ENCODE measurements at regions not wholly inside any gene's neighbourhood (a gene's known extent, or its start where the extent isn't known, plus 50 kb on each side); places are given as distances from the start of the nearest gene placed in this dataset.

DNA sequence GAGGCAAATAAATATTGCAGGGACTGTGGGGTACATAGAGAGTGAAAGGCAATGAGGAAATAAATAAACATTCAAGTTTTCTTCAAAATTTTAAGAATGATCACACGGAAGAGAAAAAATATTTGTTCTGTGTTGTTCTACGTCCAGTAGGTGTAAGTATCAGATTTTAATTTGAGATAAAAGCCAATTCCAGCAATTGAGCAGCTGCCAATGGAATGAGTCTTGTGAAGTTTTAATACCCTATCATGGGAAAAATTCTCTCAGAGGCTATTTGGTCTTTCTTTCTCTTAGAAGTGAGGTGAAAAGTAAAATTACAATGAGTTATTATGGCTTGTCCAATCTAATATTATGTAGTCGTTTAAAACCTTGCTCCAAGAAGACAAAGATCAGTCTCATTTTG, 195.7 kb upstream of the CITED2 start:
- Histone ChIP-seq H3K9me3 (ENCODE audit: low read length) (no peaks in the 10 kb centered on the region), H3K4me3 (ENCODE audit: low read length) (no peak overlapping the region), H3K27me3 (ENCODE audit: insufficient read depth, low read length) (no peaks in the 10 kb centered on the region), H3K36me3 (ENCODE audit: insufficient read depth, low read length) (no peaks in the 10 kb centered on the region), H3K4me1 (ENCODE audit: insufficient read depth, low read length) (no peaks in the 10 kb centered on the region), H2AFZ (ENCODE audit: low read depth, low read length) (no peak overlapping the region)

DNA sequence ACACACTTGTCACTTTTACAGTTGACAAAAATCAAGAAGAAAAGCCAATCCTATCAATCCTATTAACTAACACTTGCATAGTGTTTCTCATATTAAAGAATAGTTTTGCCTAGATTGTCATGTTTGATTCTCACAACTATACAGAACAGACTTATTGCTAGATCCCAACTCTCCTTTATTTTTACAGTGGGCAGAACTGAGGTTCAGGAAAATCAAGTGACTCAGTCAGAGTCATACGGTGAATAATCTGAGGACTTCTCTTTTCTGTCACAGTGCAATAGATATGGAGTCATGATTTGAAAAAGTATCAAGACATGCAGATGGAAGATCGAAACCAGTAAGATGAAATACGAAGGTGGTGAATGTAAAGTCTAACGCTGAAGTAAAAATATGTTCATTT, 195.1 kb upstream of the CITED2 start:
- H3K4me1 ChIP-seq (ENCODE audit: insufficient read depth, low read length), result no peaks in the 10 kb centered on the region
- no peak overlapping the region for H2AFZ ChIP-seq (ENCODE audit: low read depth, low read length)
- no peaks in the 10 kb centered on the region for H3K9me3 ChIP-seq (ENCODE audit: low read length)
- H3K4me3 ChIP-seq (ENCODE audit: low read length), result no peak overlapping the region
- no peaks in the 10 kb centered on the region for H3K36me3 ChIP-seq (ENCODE audit: insufficient read depth, low read length)
- no peaks in the 10 kb centered on the region for H3K27me3 ChIP-seq (ENCODE audit: insufficient read depth, low read length)

DNA sequence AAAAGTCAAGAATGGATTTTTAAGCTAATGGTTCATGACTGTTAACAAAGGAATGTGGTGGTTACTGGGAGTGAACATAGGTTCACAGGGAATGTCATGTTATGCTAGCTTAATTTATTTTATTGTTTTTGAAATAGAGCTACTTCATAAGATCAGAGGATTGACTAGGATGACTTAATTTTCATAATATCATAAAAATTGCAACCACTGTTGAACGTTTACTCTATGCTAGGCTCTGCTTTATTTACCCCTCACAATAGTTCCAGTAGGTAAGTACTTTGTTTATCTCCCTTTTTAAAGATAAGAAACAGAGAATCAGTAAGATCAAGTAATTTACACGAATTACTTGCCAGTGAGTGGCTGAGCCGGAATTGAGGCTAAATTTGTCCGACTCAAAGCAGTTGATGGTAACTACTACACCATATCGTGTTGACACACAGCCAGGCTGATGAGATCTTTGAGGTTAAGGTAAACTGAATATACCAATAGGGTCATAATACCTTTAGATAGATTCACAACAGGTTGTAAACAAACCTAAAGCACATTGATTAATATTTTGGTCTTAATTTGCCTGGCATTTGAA, 194.6 kb upstream of the CITED2 start:
- H3K4me3 ChIP-seq (ENCODE audit: low read length), result no peak overlapping the region
- no peaks in the 10 kb centered on the region for H3K4me1 ChIP-seq (ENCODE audit: insufficient read depth, low read length)
- no peaks in the 10 kb centered on the region for H3K36me3 ChIP-seq (ENCODE audit: insufficient read depth, low read length)
- H3K27me3 ChIP-seq (ENCODE audit: insufficient read depth, low read length), result no peaks in the 10 kb centered on the region
- H2AFZ ChIP-seq (ENCODE audit: low read depth, low read length), result no peak overlapping the region
- H3K9me3 ChIP-seq (ENCODE audit: low read length), result no peaks in the 10 kb centered on the region

DNA sequence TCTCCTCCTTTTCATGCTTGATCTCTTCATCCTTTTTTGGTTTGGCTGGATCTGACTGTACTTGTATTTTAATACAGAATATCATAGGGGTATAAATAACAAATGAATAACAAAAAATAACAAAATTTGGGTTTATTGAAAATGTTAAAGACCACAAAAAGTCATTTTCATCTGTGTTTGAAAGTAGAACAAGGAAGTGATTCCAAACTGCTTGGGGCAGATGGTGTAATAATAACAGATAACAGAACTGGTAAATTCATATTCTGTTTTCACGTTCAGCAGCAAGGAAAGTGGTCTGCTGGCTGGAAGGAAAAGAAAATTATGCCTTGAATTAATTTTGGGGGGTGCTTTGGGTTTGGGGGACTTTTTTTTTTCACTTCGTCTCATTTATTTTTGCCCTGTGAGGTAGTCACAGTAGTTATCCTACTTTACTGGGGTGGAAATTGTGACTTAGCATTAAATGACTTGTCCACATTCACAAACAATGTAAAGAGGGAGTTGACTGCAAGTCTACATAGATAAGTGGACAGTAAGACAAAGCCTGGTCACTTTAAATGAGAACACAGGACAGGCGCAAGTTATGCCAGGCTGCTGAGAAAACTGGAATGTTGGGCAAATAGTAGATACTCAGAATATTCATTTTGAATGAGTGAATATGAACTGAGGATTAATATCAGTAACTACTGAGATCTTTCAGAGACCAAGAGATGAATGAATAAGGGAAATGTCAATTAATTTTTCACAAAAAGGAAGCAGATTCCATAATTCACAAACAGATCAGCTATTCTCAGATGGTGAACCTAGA, 193.9 kb upstream of the CITED2 start:
- Histone ChIP-seq H3K4me3 (ENCODE audit: low read length) (no peak overlapping the region), H2AFZ (ENCODE audit: low read depth, low read length) (no peak overlapping the region), H3K4me1 (ENCODE audit: insufficient read depth, low read length) (no peaks in the 10 kb centered on the region), H3K27me3 (ENCODE audit: insufficient read depth, low read length) (no peaks in the 10 kb centered on the region), H3K36me3 (ENCODE audit: insufficient read depth, low read length) (no peaks in the 10 kb centered on the region), H3K9me3 (ENCODE audit: low read length) (no peaks in the 10 kb centered on the region)

DNA sequence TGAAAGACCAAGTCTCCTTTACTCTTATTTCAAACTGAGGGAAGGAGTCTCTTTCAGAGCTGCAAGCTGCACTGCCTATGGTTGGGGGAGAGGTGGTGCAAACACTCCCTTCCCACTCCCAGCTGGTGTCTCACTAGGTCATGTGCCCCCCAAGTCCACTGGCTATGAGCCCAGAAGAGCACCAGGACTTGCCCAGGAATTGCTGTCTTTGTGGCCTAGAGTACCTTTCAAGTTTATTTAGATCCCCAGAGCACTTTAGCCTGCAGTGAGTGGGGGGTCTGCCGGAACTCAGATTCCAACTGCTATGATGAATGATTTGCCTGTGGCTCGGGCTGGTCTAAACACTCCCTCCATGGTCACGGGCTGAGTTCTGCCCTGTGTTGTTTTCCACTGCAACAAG, 192.6 kb upstream of the CITED2 start:
- Histone ChIP-seq H2AFZ (ENCODE audit: low read depth, low read length) (no peak overlapping the region), H3K4me3 (ENCODE audit: low read length) (no peak overlapping the region), H3K36me3 (ENCODE audit: insufficient read depth, low read length) (no peaks in the 10 kb centered on the region), H3K4me1 (ENCODE audit: insufficient read depth, low read length) (no peaks in the 10 kb centered on the region), H3K9me3 (ENCODE audit: low read length) (no peaks in the 10 kb centered on the region), H3K27me3 (ENCODE audit: insufficient read depth, low read length) (no peaks in the 10 kb centered on the region)

DNA sequence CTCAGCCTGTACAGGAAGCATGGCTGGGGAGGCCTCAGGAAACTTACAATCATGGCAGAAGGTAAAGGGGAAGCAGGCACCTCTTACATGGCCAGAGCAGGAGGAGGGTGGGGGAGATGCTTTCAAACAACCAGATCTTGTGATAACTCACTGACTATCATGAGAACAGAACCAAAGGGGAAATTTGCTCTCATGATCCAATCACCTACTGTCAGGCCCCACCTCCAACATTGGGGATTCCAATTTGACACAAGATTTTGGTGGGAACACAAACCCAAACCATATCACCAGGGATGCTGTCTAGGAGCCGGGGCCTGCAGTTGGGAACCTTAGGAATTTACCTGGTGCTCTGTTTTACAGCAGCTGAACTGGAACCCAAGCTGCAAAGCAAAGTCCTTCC, 191.1 kb upstream of the CITED2 start:
- Histone ChIP-seq H3K4me3 (ENCODE audit: low read length) (no peak overlapping the region), H3K9me3 (ENCODE audit: low read length) (no peaks in the 10 kb centered on the region), H3K4me1 (ENCODE audit: insufficient read depth, low read length) (no peaks in the 10 kb centered on the region), H3K27me3 (ENCODE audit: insufficient read depth, low read length) (no peaks in the 10 kb centered on the region), H2AFZ (ENCODE audit: low read depth, low read length) (no peak overlapping the region), H3K36me3 (ENCODE audit: insufficient read depth, low read length) (no peaks in the 10 kb centered on the region)

DNA sequence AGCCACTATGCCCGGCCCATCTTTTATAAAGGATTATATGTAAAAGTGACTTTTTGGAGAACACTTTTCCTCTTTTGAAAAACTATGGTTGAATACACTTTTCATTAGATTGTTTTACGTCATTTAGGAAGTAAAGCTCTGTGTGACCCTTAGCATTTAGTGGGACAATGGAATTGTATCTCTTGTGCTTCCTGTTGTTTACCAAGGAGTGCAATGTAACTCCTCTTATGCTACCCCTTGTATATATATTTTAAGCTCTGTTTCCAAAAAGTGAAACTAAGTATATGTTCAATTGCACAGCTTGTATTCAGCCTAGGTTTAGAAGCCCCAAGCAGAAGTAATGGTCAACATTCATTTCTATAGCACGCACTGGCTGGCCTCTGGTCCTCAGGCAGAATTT, 183.1 kb upstream of the CITED2 start:
- Histone ChIP-seq H3K36me3 (ENCODE audit: insufficient read depth, low read length) (no peaks in the 10 kb centered on the region), H3K27me3 (ENCODE audit: insufficient read depth, low read length) (no peaks in the 10 kb centered on the region), H3K4me3 (ENCODE audit: low read length) (no peak overlapping the region), H3K9me3 (ENCODE audit: low read length) (no peaks in the 10 kb centered on the region), H3K4me1 (ENCODE audit: insufficient read depth, low read length) (no peaks in the 10 kb centered on the region), H2AFZ (ENCODE audit: low read depth, low read length) (no peak overlapping the region)

DNA sequence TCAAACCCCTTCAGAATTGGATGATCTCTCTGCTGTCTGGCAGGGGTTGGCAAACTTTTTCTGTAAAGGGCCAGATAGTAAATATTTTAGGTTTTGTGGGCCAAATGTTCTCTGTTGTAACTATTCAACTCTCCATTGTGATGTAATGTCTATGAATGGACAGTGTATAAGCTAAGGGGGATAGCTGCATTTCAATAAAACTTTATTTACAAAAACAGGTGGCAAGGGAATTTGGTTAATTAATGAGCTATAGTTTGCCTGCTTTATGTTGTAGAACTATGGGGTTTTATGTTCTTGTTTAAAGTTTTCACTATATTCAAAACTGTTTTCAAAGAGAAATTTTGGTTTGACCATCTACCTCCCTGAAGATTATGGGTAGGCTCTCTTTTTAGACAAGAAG, 182.1 kb upstream of the CITED2 start:
- Histone ChIP-seq H3K27me3 (ENCODE audit: insufficient read depth, low read length) (no peaks in the 10 kb centered on the region), H3K36me3 (ENCODE audit: insufficient read depth, low read length) (no peaks in the 10 kb centered on the region), H3K4me3 (ENCODE audit: low read length) (no peak overlapping the region), H3K4me1 (ENCODE audit: insufficient read depth, low read length) (no peaks in the 10 kb centered on the region), H2AFZ (ENCODE audit: low read depth, low read length) (no peak overlapping the region), H3K9me3 (ENCODE audit: low read length) (no peaks in the 10 kb centered on the region)

DNA sequence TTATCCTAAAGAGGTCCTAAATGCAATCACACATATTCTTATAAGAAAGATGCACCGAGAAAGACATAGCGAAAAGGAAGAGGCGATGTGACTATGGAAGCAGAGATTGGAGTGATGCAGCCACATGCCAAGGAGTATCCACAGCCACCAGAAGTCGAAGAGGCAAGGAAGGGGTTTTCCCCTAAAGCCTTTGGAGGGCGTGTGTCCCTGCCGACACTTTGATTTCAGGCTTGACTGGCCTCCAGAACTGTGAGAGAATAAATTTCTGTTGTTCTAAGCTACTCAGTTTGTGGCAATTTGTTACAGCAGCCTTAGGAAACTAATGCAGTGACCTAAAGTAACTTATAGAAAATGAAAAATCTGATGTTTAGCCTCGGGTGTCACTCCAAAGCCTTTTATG, 179.5 kb upstream of the CITED2 start:
- H3K9me3 ChIP-seq (ENCODE audit: low read length), result no peaks in the 10 kb centered on the region
- H3K4me1 ChIP-seq (ENCODE audit: insufficient read depth, low read length), result no peaks in the 10 kb centered on the region
- H3K4me3 ChIP-seq (ENCODE audit: low read length), result no peak overlapping the region
- H3K36me3 ChIP-seq (ENCODE audit: insufficient read depth, low read length), result no peaks in the 10 kb centered on the region
- no peaks in the 10 kb centered on the region for H3K27me3 ChIP-seq (ENCODE audit: insufficient read depth, low read length)
- no peak overlapping the region for H2AFZ ChIP-seq (ENCODE audit: low read depth, low read length)

DNA sequence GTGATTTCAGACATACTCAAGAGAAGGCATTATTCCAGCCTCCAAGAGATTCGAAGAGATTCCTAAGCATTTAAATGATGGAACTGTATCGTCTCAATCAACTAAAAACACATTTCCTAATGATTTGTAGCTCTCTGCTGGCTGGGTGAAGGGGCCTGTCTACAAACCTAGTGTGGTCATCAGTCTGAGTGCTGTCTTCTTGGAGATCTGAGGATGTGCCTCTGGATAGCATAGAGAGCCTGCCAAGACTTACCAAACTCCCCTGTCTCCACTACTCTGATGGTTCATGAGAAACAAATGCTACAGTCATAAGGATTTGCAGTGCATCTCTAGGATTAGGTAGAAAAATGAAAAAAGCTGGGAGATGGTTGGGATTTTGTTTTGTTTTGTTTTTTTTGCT, 176.9 kb upstream of the CITED2 start:
- peaks cover under 1% of the 10 kb centered on the region for H3K4me1 ChIP-seq (ENCODE audit: insufficient read depth, low read length)
- H3K36me3 ChIP-seq (ENCODE audit: insufficient read depth, low read length), result no peaks in the 10 kb centered on the region
- H3K4me3 ChIP-seq (ENCODE audit: low read length), result no peak overlapping the region
- no peaks in the 10 kb centered on the region for H3K9me3 ChIP-seq (ENCODE audit: low read length)
- no peaks in the 10 kb centered on the region for H3K27me3 ChIP-seq (ENCODE audit: insufficient read depth, low read length)
- no peak overlapping the region for H2AFZ ChIP-seq (ENCODE audit: low read depth, low read length)

DNA sequence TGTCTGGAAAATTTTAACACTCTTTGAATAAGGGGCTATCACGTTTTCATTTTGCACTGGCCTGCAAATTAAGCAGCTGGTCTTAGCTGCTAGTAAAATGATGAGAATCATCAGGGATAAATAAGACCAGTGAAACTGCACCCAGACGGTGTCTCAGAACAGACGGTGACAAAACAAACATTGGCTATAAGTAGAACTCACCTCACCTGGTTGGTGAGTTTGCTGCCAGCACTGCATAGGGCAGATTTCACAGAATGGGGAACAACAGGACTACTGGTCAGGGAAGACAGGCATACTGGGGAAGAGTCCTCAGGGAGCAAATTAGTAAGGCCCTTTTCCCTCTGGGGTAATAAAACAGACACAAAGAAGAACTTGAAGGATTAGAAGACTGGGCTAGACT, 175.9 kb upstream of the CITED2 start:
- H3K36me3 ChIP-seq (ENCODE audit: insufficient read depth, low read length), result no peaks in the 10 kb centered on the region
- no peak overlapping the region for H3K4me3 ChIP-seq (ENCODE audit: low read length)
- H3K4me1 ChIP-seq (ENCODE audit: insufficient read depth, low read length), result peaks cover 11% of the 10 kb centered on the region
- H3K27me3 ChIP-seq (ENCODE audit: insufficient read depth, low read length), result no peaks in the 10 kb centered on the region
- H3K9me3 ChIP-seq (ENCODE audit: low read length), result no peaks in the 10 kb centered on the region
- no peak overlapping the region for H2AFZ ChIP-seq (ENCODE audit: low read depth, low read length)

DNA sequence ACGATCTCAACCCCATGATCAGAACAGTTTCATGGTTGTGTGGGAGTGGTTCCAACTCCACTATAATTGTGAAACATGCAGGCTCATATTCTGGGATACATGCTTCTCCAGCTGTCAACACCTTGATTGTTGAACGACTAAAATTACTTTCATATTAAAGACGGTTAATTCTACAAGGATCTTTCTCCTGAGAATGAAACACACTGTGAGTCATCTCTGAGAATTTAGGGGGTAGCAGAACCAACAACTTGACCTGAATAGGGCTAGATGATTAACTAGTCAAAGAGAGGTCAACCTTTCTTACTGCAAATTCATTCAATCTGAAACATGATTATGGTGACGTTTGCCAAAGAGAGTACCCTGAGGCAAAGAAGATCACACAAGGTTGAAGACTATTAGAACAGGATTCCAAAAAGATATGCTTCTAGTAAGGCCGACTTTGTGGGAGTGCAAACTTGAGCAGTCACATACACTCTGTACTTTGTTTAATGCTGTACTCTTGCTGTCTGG, 175.2 kb upstream of the CITED2 start:
- H3K4me1 ChIP-seq (ENCODE audit: insufficient read depth, low read length), result peaks cover 17% of the 10 kb centered on the region
- H2AFZ ChIP-seq (ENCODE audit: low read depth, low read length), result no peak overlapping the region
- no peak overlapping the region for H3K4me3 ChIP-seq (ENCODE audit: low read length)
- no peaks in the 10 kb centered on the region for H3K27me3 ChIP-seq (ENCODE audit: insufficient read depth, low read length)
- no peaks in the 10 kb centered on the region for H3K9me3 ChIP-seq (ENCODE audit: low read length)
- no peaks in the 10 kb centered on the region for H3K36me3 ChIP-seq (ENCODE audit: insufficient read depth, low read length)

DNA sequence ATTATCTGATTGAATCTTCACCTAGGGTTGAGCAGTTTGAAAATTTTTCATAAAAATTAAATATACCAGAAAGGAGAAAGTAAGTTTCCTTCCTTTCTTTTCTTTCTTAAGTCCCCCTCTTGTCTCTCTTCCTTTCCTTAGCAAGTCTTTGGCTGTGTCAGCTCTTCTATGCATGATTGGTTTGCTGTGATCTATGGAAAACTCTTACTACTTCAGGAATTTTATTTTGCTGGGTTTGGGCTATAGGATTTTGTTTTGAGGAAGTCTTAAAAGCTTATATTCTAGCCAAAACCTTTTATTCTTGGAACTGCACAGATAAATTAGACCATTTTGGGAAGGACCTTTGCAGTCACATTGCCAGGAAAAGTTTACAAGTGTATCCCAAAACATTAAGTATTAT, 173.4 kb upstream of the CITED2 start:
- Histone ChIP-seq H2AFZ (ENCODE audit: low read depth, low read length) (no peak overlapping the region), H3K4me3 (ENCODE audit: low read length) (no peak overlapping the region), H3K27me3 (ENCODE audit: insufficient read depth, low read length) (no peaks in the 10 kb centered on the region), H3K36me3 (ENCODE audit: insufficient read depth, low read length) (no peaks in the 10 kb centered on the region), H3K4me1 (ENCODE audit: insufficient read depth, low read length) (peaks cover 17% of the 10 kb centered on the region), H3K9me3 (ENCODE audit: low read length) (no peaks in the 10 kb centered on the region)

All from neuron (in vitro differentiated cells).